CD4-positive, alpha-beta T cell treated with Interleukin-15 for 4 hours (primary cell): ENCODE measurements at regions not wholly inside any gene's neighbourhood (a gene's known extent, or its start where the extent isn't known, plus 50 kb on each side); places are given as distances from the start of the nearest gene placed in this dataset.

Source experiments
- DNase-seq: peaks from one replicate; pipeline ENCODE4 v3.0.0-alpha.2; 2020; ENCODE audit warnings: low spot score

GRCh38 chr14:106826833-106827369, 1300.5 kb downstream of the TMEM121 start:
- no peak for DNase-seq

GRCh38 chr14:106831322-106831720, 1304.9 kb downstream of the TMEM121 start:
- DNase-seq, result peak; percentile 16

DNA sequence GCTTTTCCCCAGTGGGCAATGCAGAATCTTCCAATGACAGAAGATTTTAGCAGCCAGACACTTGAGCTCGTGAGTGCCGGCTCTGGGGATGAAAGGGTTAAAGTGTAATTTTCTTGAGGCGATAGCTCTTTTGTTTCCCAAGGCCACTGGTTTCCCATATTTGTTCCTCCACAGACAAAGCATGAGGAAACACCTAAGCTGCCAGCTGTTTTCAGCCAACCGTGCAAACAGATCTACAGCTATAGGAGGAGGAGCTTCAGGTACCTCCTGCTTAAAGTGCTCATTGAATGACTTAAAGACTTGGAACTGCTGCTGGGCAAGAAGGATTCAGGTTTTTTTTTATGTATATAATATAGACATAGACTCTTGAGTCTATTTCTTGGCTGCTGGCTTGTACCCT, 1311.5 kb downstream of the TMEM121 start:
- no peak for DNase-seq

DNA sequence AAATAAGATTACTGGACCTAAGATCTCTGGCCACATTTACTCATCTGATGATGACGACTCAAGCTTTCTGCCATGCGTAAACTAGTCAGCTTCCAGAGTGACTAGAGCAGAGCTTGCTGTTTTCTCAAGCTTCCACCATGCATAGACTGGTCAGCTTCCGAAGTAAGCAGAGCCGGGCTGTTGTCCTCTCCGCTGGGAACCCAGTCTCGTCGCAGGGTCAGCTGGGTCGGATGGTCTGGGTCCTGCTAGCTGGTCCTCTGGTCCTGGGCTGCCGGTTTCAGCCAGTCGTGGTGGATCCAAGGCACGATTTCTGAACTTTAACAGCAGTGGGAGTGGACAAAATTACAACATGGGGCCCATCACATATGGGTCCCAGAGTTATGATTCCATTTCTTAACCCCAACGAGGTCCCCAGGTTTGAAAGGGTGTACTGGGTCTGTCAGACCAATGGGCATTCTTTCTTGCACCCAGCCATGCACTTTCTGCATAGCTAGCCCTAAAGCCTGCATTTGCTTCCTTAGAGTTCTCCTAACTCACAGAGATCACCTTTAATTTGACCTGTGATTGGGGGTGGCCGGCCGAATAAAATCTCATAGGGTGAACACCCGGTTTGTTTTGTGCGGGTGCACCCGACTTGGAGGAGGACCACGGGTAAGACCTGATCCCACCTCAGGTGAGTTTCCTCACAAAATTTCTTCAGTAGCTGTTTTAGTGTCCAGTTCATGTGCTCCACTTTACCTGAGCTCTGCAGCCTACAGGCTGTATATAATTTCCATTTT, 1312.8 kb downstream of the TMEM121 start:
- no peak for DNase-seq

DNA sequence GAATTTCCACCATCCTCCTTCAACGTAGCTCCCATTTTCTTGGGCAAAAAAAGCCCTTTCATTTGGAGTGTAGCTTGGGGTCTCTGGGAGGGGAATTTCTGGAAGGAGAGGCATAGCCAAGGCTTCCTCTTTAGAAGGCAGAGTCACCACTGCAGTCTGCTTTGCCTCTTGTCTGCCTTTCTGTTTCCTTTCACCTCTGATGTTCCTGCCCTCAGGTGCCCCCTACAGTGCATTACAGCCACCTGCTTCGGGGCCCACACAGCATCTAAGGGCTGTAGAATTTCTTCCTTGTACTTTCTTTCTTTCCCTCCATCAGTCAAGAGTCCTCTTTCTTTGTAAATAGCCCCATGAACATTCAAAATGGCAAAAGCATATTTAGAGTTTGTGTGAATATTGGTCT, 1313.9 kb downstream of the TMEM121 start:
- DNase-seq, result no peak

DNA sequence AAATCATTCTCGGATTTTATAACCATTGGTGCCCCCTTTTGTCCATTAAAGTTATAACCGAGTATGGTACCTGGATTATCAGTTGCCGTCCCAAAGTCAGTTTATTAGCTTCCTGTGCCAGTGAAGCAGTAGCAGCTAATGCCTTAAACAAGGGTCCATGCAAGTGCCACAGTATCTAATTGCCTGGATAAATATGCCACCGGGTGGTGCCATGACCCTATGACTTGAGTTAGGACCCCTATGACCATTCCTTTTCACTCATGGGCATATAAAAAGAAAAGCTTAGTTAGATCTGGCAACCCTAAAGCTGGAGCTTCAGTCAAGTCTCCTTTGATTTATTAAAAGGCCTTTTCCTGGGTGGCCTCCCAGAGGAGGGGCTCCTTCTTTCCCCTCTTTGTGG, 1314.6 kb downstream of the TMEM121 start:
- no peak for DNase-seq

DNA sequence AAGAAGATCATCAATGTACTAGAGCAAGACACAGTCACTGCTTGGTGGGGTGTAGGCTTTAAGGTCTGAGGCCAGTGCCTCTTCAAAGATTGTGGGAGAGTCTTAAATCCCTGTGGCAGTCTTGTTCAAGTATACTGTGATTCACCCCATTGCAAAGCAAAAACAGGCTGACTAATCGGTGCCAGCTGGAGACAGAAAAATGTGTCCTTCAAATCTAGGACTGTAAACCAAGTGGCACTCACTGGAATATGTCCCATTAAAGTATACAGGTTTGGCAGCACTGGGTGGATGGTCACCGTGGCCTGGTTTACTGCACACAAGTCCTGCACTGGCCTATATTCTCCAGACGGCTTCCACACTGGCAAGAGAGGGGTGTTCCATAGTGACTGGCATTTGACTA, 1315.3 kb downstream of the TMEM121 start:
- DNase-seq, result no peak

GRCh38 chr14:106842687-106843086, 1316.3 kb downstream of the TMEM121 start:
- DNase-seq, result no peak

- DNase-seq, result no peak
Observed at GRCh38 chr14:106843386-106843785, 1317.0 kb downstream of the TMEM121 start.

GRCh38 chr14:106843951-106844483, 1317.6 kb downstream of the TMEM121 start:
- peak; percentile 39 for DNase-seq

DNA sequence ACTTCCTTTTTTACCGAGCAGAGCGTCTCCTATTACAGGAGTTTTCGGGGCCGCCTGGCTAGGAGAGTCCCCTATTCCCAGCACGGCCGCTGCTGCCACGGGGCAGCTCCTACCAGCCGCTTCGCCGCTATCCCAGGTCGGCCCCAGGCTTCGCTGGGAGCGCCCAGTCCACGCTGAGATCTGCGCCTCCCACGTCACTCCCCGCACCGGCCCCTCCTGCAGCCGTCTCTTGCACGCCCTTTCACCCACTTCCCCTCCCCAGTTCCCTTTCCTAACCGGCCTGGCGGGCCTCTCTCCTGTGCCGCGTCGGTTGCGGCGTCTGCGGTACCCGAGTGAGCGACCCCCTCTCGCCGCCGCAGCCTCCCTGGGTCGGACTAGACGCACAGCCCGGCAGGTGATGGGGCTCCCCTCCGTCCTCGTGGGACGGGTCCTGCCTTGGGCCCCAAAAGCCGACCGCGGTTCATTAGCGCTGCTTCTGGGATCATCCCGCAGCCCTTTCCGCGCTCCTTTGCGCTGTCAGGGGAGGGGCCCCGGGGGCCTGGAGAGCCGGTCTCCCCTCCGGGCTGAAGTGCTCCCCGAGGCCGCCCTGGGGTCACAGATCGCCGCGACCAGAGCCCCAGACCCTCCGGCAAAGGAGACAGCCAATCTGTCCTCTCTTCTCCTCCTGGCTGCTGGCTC, 1318.4 kb downstream of the TMEM121 start:
- peak; percentile 56 for DNase-seq

- DNase-seq, result no peak
Observed at GRCh38 chr14:106845286-106846087, 1319.1 kb downstream of the TMEM121 start.

GRCh38 chr14:106846218-106846617, 1319.8 kb downstream of the TMEM121 start:
- DNase-seq, result no peak

GRCh38 chr14:106848330-106849121, 1322.1 kb downstream of the TMEM121 start:
- DNase-seq, result no peak

DNA sequence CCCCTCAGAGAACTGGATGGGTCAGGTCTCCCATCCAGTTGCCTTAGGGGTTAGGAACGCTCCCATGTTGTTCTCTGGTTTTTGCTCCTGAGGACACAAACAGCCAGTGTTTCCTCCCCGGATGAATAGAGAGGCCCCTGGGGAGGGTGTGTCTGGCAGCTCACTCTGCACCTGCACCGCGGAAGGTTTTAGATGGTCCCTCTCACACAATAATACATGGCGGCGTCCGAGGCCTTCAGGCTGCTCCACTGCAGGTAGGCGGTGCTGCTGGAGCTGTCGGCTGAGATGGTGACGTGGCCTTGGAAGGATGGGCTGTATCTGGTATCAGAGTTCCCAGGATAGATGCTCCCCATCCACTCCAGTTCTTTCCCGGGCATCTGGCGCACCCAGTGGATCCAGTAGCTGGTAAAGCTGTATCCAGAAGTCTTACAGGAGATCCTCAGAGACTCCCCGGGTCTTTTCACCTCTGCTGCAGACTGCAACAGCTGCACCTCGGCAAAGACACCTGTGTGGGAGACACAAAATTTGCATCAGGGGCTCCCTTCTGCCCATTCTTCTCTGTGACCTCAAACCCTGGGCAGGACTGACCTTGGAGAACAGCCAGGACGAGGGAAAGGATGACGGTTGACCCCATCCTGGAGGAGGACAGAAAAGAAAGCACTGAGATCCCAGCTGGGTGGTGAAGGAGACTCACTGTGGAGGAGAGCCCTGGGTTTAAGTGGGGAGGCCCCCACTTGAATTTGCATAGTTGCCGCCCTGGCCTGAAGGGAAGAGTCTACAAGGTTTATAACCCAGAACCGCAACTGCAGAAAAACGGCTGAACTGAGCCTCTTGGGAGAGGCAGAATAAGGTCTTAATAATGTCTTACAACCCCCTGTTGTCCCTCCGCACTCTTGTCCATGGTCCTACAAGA, 1324.8 kb downstream of the TMEM121 start:
- DNase-seq, result no peak

- peak; percentile 85 for DNase-seq
Observed at GRCh38 chr14:106872611-106873446, 1346.4 kb downstream of the TMEM121 start.

GRCh38 chr14:106874350-106874749, 1348.0 kb downstream of the TMEM121 start:
- no peak for DNase-seq

GRCh38 chr14:106875503-106875902, 1349.1 kb downstream of the TMEM121 start:
- no peak for DNase-seq

DNA sequence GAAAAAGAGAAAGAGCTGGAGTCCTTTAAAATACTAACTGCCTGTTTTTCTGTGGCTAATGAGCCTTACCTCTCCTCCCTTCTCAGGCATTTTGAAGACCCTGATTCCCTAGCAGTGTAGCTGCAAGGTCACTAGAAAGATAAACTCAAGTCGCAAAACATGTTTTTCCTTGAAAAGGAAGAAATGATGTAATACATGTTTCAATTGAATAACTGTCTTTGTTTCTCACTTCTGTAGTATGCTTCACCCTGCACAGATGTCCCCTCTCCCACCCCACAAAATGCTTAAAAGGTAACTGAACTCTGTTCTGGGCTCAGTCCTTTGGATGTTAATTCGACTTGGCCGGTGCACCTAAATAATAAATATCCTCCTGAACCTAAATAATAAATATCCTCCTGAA, 1350.3 kb downstream of the TMEM121 start:
- DNase-seq, result no peak
